Astrocyte (in vitro differentiated cells and primary cell): ENCODE measurements at regions not wholly inside any gene's neighbourhood (a gene's known extent, or its start where the extent isn't known, plus 50 kb on each side); places are given as distances from the start of the nearest gene placed in this dataset.

Experiments used
- CTCF ChIP-seq: IDR thresholded peaks from 2 replicates; pipeline ENCODE4 v1.5.1; 2011; ENCODE audit warnings: low read depth, mild to moderate bottlenecking, inconsistent platforms, low read length, moderate library complexity; ENCODE audit not compliant: insufficient read depth
- EZH2 ChIP-seq: IDR thresholded peaks from 2 replicates; pipeline ENCODE4 v1.6.1; 2012; ENCODE audit warnings: mild to moderate bottlenecking, low read length, inconsistent platforms; ENCODE audit not compliant: insufficient read depth

GRCh38 chr1:239841631-239842030 is 250.1 kb upstream of the FMN2 start:
- TF ChIP-seq CTCF (no peak), EZH2 (no peak)
